Esophagus squamous epithelium (tissue), 5 donors: ENCODE measurements at regions not wholly inside any gene's neighbourhood (a gene's known extent, or its start where the extent isn't known, plus 50 kb on each side); places are given as distances from the start of the nearest gene placed in this dataset.

Source experiments
- DNase-seq: peaks from one replicate; lab custom pipeline; 2025; lab: John Stamatoyannopoulos, UW
- H3K27ac ChIP-seq, 4 donors: fragments of 200-600 bp; sonication (generic); one replicate each; pipeline ENCODE4 v1.5.1; 2016 to 2019; ENCODE audit warnings: mild to moderate bottlenecking in 1 of 4
- H3K27me3 ChIP-seq, 4 donors: fragments of 200-600 bp; sonication (generic); 1 replicate in 3 of 4; 2 replicates in 1 of 4; pipeline versions ENCODE4 v1.5.1 to v1.6.0; 2017 to 2021; ENCODE audit warnings: antibody characterized with exemption in 1 of 4
- H3K36me3 ChIP-seq, 3 donors: fragments of 200-600 bp; sonication (generic); one replicate each; pipeline ENCODE4 v1.5.1; 2016 to 2019
- H3K4me1 ChIP-seq, 3 donors: fragments of 200-600 bp; sonication (generic); one replicate each; pipeline ENCODE4 v1.5.1; 2017 to 2019
- H3K4me3 ChIP-seq, 4 donors: fragments of 200-600 bp; sonication (generic); 1 replicate in 3 of 4; 2 replicates in 1 of 4; pipeline ENCODE4 v1.5.1; 2016 to 2019; ENCODE audit warnings: mild to moderate bottlenecking in 2 of 4, moderate library complexity in 1 of 4
- H3K9me3 ChIP-seq, 3 donors: fragments of 200-600 bp; sonication (generic); one replicate each; pipeline ENCODE4 v1.5.1; 2016 to 2019
- CTCF ChIP-seq, 6 experiments: fragments of 450-650 bp in 4 of 6; fragments of 200-600 bp in 2 of 6; sonication (generic) in 2 of 6; IDR thresholded peaks; one replicate each; pipeline ENCODE4 v1.5.1; 2016 to 2019; ENCODE audit warnings: antibody characterized with exemption in 6 of 6, mild to moderate bottlenecking in 4 of 6, moderate library complexity in 4 of 6
- POLR2A ChIP-seq, 4 donors: fragments of 450-650 bp; IDR thresholded peaks; one replicate each; pipeline ENCODE4 v1.6.1; 2017; ENCODE audit warnings: antibody characterized with exemption in 4 of 4, mild to moderate bottlenecking in 4 of 4, moderate library complexity in 3 of 4
- WGBS, 2 donors: methylation state at CpG; one replicate each; pipeline ENCODE4 v1.1.5; 2018; 5-methylcytosine and 5-hydroxymethylcytosine counted together
- intact Hi-C: fragments of 100-400 bp; cut with DNase I; formaldehyde crosslinking; loops from one replicate; pipeline ENCODE4 v1.15.0; 2022
- donor health status: DM: yes; HTN: yes; CAD: no.

- peak overlapping the region in 3 of 4 donors; percentile 71 to 89 (median 84) for H3K27ac ChIP-seq
- TF ChIP-seq POLR2A (IDR thresholded peaks at IDR 0.05) (no peak), CTCF (IDR thresholded peaks at IDR 0.05) (peak in 1 of 6 experiments; percentile 14)
- no peak for DNase-seq
- H3K4me3 ChIP-seq = no peak overlapping the region
- peaks cover 0 to 69% (median 40%) of the 10 kb centered on the region in 3 donors for H3K4me1 ChIP-seq
- intact Hi-C loops = no loop called here
- H3K9me3 ChIP-seq = no peaks in the 10 kb centered on the region
- no peaks in the 10 kb centered on the region for H3K27me3 ChIP-seq
- WGBS, 2 donors = 31 to 38% methylated on average over 8 of the region's 10 CpGs
- no peaks in the 10 kb centered on the region for H3K36me3 ChIP-seq
Measured at GRCh38 chr3:124277144-124277890, 285.4 kb upstream of the ROPN1 start.

DNA sequence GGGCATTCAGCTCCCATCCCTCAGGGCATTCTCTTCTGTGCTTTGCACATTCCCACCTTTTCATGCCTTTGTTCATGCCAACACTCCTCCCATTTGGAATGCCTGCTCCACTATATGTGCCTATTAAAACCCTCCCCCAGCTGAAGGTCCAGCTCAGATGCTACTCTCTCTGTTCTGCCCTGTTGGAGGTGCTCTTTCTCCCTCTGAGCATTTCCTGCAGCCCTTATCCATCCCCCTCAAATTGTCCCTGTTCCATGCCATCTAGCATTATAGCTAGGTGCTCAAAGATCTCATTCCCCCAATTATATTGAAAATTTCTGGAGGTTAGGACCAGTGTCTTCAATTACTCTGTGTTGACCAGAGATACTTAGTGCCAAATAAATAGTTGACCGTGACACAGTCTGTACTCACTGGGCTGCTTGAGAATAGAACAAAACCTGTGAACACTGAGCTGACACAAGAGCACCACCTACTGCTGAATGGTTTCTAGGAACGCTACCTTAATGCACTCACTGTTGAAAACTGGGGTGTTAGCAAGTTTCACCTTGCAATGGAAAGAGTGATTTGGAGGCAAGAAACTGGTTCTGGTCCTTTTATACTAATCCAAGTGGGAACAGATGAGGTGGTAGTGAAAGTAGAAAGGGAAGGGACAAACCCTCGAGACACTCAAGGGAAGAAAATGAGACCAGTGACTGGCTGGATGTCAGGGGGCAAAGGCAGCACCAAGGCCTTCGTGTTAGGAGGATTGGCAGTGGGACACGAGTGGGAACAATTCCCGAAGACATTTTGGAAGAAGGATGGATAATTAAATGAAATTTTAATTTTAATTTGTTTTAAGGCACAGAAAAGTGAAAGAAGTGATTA is 289.8 kb upstream of the ROPN1 start:
- WGBS, 2 donors = 36 to 42% methylated on average over 6 of the region's 6 CpGs
- Histone ChIP-seq H3K27me3 (no peaks in the 10 kb centered on the region), H3K4me1 (peaks cover 0 to 30% (median 9%) of the 10 kb centered on the region in 3 donors), H3K27ac (peak overlapping the region in 2 of 4 donors; percentile 4 to 44), H3K9me3 (no peaks in the 10 kb centered on the region), H3K4me3 (no peak overlapping the region), H3K36me3 (no peaks in the 10 kb centered on the region)
- TF ChIP-seq CTCF (IDR thresholded peaks at IDR 0.05) = peak in 5 of 6 experiments; percentile 32 to 63 (median 43)
- TF ChIP-seq POLR2A (IDR thresholded peaks at IDR 0.05) = no peak
- intact Hi-C loops = loop anchor here (5.0 kb wide), 1 partner anchor 199 kb away; no protein-coding TSS in a partner anchor
- no peak for DNase-seq

- H3K27ac ChIP-seq = peak overlapping the region in 3 of 4 donors; percentile 50 to 53 (median 52)
- 44 to 54% methylated on average over 3 of the region's 3 CpGs for WGBS, 2 donors
- intact Hi-C loops = loop anchor here (5.0 kb wide), 1 partner anchor 201 kb away; no protein-coding TSS in a partner anchor
Measured at GRCh38 chr3:124282751-124283651, 291.1 kb upstream of the ROPN1 start.

GRCh38 chr3:124283652-124284023 is 291.7 kb upstream of the ROPN1 start:
- no peaks in the 10 kb centered on the region for H3K27me3 ChIP-seq
- TF ChIP-seq CTCF (IDR thresholded peaks at IDR 0.05) (no peak), POLR2A (IDR thresholded peaks at IDR 0.05) (no peak)
- peak overlapping the region in 3 of 4 donors; percentile 34 to 53 (median 52) for H3K27ac ChIP-seq
- H3K4me3 ChIP-seq = no peak overlapping the region
- H3K36me3 ChIP-seq = no peaks in the 10 kb centered on the region
- 46 to 66% methylated on average over 2 of the region's 2 CpGs for WGBS, 2 donors
- no peaks in the 10 kb centered on the region for H3K9me3 ChIP-seq
- DNase-seq = no peak
- intact Hi-C loops = loop anchor here (5.0 kb wide), 1 partner anchor 201 kb away; no protein-coding TSS in a partner anchor
- peaks cover 0 to 12% (median 7%) of the 10 kb centered on the region in 3 donors for H3K4me1 ChIP-seq

More at GRCh38 chr3:124282751-124283651, 291.1 kb upstream of the ROPN1 start:
- TF ChIP-seq CTCF (IDR thresholded peaks at IDR 0.05) (no peak), POLR2A (IDR thresholded peaks at IDR 0.05) (no peak)
- no peaks in the 10 kb centered on the region for H3K9me3 ChIP-seq
- H3K27me3 ChIP-seq = no peaks in the 10 kb centered on the region
- peaks cover 0 to 16% (median 7%) of the 10 kb centered on the region in 3 donors for H3K4me1 ChIP-seq
- no peaks in the 10 kb centered on the region for H3K36me3 ChIP-seq
- no peak for DNase-seq
- H3K4me3 ChIP-seq = no peak overlapping the region
